ENCODE measurements at regions not wholly inside any gene's neighbourhood (a gene's known extent, or its start where the extent isn't known, plus 50 kb on each side); places are given as distances from the start of the nearest gene placed in this dataset.
A peak's percentile ranks its signal among the peaks of the same experiment; 100 is the strongest.

DNA sequence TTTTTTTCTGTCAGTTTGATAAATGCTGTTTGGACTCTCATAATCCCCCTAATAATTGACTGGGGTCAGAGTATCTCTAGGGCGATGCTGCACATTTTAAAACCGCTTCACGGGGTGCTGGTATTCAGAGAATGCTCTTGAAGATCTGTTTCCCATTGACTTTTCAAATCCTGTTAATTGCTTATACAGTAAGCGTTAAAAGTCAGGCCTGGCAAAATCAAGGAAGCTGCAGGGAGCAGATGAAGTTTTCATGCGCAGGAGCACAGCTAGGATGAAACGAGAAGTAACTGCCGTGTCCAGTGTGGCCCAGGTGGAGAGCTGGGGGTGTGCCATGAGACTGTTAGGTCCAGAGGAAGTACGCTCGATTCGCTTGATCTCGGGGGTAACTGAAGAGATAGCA lies 312.9 kb downstream of the TRIML1 start:
- peak overlapping the region; percentile 46; the same call in 1 of the 2 replicates for H2BK20ac ChIP-seq (ENCODE audit: low read depth, low read length)
- H4K91ac ChIP-seq (ENCODE audit: insufficient read depth, low read depth, low read length) = 0 out of 2 replicates have a peak overlapping the region, but pooled peaks have one; percentile 3
- H3K4me2 ChIP-seq (ENCODE audit: low read depth, low read length) = no peak overlapping the region
- no peak overlapping the region for H3K9ac ChIP-seq (ENCODE audit: low read depth, low read length)
- no peak overlapping the region for H3K4me3 ChIP-seq (ENCODE audit: insufficient read depth, low read depth, low read length)
- in situ Hi-C loops (cut with MboI; ENCODE audit: low sequenced_read_pairs) (no loop called here), dilution Hi-C loops (cut with HindIII; ENCODE audit: low sequenced_read_pairs, unreplicated experiment) (no loop called here), intact Hi-C loops (cut with micrococcal nuclease) (no loop called here)
- H2AFZ ChIP-seq (replicated peaks; ENCODE audit: low read length, poor library complexity) = peak overlapping the region; percentile 67
- no CpG with 5 or more reads among the region's 11 CpGs for WGBS, 2 experiments (ENCODE audit: extremely low coverage in 2 of 2, insufficient read length in 1 of 2)
- no peak overlapping the region for H2AK9ac ChIP-seq (replicated peaks; ENCODE audit: low read depth, low read length, poor library complexity)
- no TSS peak for BruUV-seq (replicated peaks)
- no peaks in the 10 kb centered on the region for H3K79me1 ChIP-seq (ENCODE audit: low read depth in 1 of 2, low read length in 2 of 2)
- DNase-seq (no peak), ATAC-seq (ENCODE audit: low read depth) (no peak)
- H3K14ac ChIP-seq (replicated peaks; ENCODE audit: low read depth, low read length) = 0 out of 2 replicates have a peak overlapping the region, but pooled peaks have one; percentile 45
- CTCF ChIA-PET = no interaction called here
- no peaks in the 10 kb centered on the region for H3K36me3 ChIP-seq (ENCODE audit: control insufficient read depth, insufficient read depth, low read length)
- no peaks in the 10 kb centered on the region for H3K9me1 ChIP-seq (ENCODE audit: insufficient read depth, low read length)
- no peak overlapping the region for H3K27ac ChIP-seq (ENCODE audit: insufficient read depth, low read length)
- no peaks in the 10 kb centered on the region for H3K9me3 ChIP-seq (ENCODE audit: control insufficient read depth, insufficient read depth, low read length)
- no peak overlapping the region for H3K23ac ChIP-seq (ENCODE audit: low read depth, low read length)
- H2BK120ac ChIP-seq (ENCODE audit: low read depth, low read length) = peak overlapping the region; percentile 52; the same call in 1 of the 2 replicates
- H4K8ac ChIP-seq (ENCODE audit: low read depth in 2 of 2, low read length in 2 of 2) = no peak overlapping the region; a peak in 1 of 4 replicates
- POLR2A ChIA-PET (ENCODE audit: unreplicated experiment) = no interaction called here
- no peaks in the 10 kb centered on the region; the same call in 1 of the 2 replicates for H3K4me1 ChIP-seq (ENCODE audit: control insufficient read depth, insufficient read depth, low read length)
- TF ChIP-seq FOS (IDR thresholded peaks at IDR 0.05; ENCODE audit: low read depth, low read length) = no peak
- TF ChIP-seq, protein P1, sequence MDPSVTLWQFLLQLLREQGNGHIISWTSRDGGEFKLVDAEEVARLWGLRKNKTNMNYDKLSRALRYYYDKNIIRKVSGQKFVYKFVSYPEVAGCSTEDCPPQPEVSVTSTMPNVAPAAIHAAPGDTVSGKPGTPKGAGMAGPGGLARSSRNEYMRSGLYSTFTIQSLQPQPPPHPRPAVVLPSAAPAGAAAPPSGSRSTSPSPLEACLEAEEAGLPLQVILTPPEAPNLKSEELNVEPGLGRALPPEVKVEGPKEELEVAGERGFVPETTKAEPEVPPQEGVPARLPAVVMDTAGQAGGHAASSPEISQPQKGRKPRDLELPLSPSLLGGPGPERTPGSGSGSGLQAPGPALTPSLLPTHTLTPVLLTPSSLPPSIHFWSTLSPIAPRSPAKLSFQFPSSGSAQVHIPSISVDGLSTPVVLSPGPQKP (IDR thresholded peaks at IDR 0.05; ENCODE audit: borderline replicate concordance, low read depth, low read length) = no peak
- TF ChIP-seq NFE2L2 (IDR thresholded peaks at IDR 0.05; ENCODE audit: low read depth, low read length) = no peak
- no peak for TF ChIP-seq RAD21 (IDR thresholded peaks at IDR 0.05; ENCODE audit: low read length)
- no peak for TF ChIP-seq SMC3 (IDR thresholded peaks at IDR 0.05; ENCODE audit: low read depth, low read length)
- no peak for TF ChIP-seq MXI1 (IDR thresholded peaks at IDR 0.05; ENCODE audit: borderline replicate concordance, low read depth, low read length)
- no peak for TF ChIP-seq CEBPB (IDR thresholded peaks at IDR 0.05; ENCODE audit: low read depth, low read length)
- no peak for TF ChIP-seq MAFK (IDR thresholded peaks at IDR 0.05; ENCODE audit: low read depth, low read length)
- TF ChIP-seq, protein P2, sequence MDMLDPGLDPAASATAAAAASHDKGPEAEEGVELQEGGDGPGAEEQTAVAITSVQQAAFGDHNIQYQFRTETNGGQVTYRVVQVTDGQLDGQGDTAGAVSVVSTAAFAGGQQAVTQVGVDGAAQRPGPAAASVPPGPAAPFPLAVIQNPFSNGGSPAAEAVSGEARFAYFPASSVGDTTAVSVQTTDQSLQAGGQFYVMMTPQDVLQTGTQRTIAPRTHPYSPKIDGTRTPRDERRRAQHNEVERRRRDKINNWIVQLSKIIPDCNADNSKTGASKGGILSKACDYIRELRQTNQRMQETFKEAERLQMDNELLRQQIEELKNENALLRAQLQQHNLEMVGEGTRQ (IDR thresholded peaks at IDR 0.05; ENCODE audit: low read depth, low read length) = no peak
- TF ChIP-seq RCOR1 (IDR thresholded peaks at IDR 0.05; ENCODE audit: insufficient replicate concordance, low read length) = no peak
- no peak for TF ChIP-seq RFX5 (IDR thresholded peaks at IDR 0.05; ENCODE audit: low read depth, low read length)
- TF ChIP-seq POLR2A (IDR thresholded peaks at IDR 0.05; ENCODE audit: low read depth, low read length) = no peak
- no peak for TF ChIP-seq CHD1 (IDR thresholded peaks at IDR 0.05; ENCODE audit: low read depth, low read length)
- TF ChIP-seq, protein P3, sequence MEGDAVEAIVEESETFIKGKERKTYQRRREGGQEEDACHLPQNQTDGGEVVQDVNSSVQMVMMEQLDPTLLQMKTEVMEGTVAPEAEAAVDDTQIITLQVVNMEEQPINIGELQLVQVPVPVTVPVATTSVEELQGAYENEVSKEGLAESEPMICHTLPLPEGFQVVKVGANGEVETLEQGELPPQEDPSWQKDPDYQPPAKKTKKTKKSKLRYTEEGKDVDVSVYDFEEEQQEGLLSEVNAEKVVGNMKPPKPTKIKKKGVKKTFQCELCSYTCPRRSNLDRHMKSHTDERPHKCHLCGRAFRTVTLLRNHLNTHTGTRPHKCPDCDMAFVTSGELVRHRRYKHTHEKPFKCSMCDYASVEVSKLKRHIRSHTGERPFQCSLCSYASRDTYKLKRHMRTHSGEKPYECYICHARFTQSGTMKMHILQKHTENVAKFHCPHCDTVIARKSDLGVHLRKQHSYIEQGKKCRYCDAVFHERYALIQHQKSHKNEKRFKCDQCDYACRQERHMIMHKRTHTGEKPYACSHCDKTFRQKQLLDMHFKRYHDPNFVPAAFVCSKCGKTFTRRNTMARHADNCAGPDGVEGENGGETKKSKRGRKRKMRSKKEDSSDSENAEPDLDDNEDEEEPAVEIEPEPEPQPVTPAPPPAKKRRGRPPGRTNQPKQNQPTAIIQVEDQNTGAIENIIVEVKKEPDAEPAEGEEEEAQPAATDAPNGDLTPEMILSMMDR (conservative IDR thresholded peaks at IDR 0.05; ENCODE audit: low read depth, low read length) = no peak
- TF ChIP-seq BHLHE40 (IDR thresholded peaks at IDR 0.05; ENCODE audit: low read depth, low read length) = no peak
- TF ChIP-seq MAZ (IDR thresholded peaks at IDR 0.05; ENCODE audit: borderline replicate concordance, low read depth, low read length) = no peak
- peak overlapping the region; percentile 41; the same call in 1 of the 2 replicates for H3K4ac ChIP-seq (ENCODE audit: low read depth, low read length)
- no peaks in the 10 kb centered on the region for H4K20me1 ChIP-seq (ENCODE audit: insufficient read depth, low read length)
- no peak overlapping the region for H4K5ac ChIP-seq (ENCODE audit: low read depth, low read length)
- no peaks in the 10 kb centered on the region for H3K27me3 ChIP-seq (ENCODE audit: control insufficient read depth, insufficient read depth, low read length)
- no peak overlapping the region for H3K56ac ChIP-seq (ENCODE audit: extremely low read depth, insufficient read depth, low read length)
- no peak overlapping the region for H2BK15ac ChIP-seq (ENCODE audit: low read depth, low read length)
- H3K18ac ChIP-seq (ENCODE audit: low read depth, low read length) = no peak overlapping the region; the same call in 1 of the 2 replicates
- H2BK5ac ChIP-seq (ENCODE audit: low read depth, low read length, poor library complexity, severe bottlenecking) = no peak overlapping the region
- H2AK5ac ChIP-seq (ENCODE audit: low read depth, low read length) = peak overlapping the region; percentile 8; the same call in 1 of the 2 replicates

Measured in IMR-90 (cell line).